Embryonic facial prominence (tissue), 1 donor: ENCODE measurements at regions not wholly inside any gene's neighbourhood (a gene's known extent, or its start where the extent isn't known, plus 50 kb on each side); places are given as distances from the start of the nearest gene placed in this dataset.
"Not testable (repeated sequence)": the region's sequence is repeated elsewhere in the genome, so short reads cannot be mapped to it uniquely, and the experiment has no call there.

Experiments
- DNase-seq: peaks from one replicate; pipeline ENCODE4 v3.0.0-alpha.2; 2016; ENCODE audit errors: extremely low spot score

- no peak for DNase-seq
Measured at GRCh38 chr14:86072116-86072894, 542.4 kb downstream of the FLRT2 start.

- DNase-seq = no peak
Measured at GRCh38 chr14:86066651-86067050, 536.7 kb downstream of the FLRT2 start.

- no peak for DNase-seq
Measured at GRCh38 chr14:86065407-86065806, 535.5 kb downstream of the FLRT2 start.

GRCh38 chr14:86064595-86064994 is 534.7 kb downstream of the FLRT2 start:
- DNase-seq = not testable (repeated sequence)

GRCh38 chr14:86057018-86057667 is 527.2 kb downstream of the FLRT2 start:
- peak; percentile 39 for DNase-seq

- no peak for DNase-seq
Measured at GRCh38 chr14:86055512-86056075, 525.6 kb downstream of the FLRT2 start.

GRCh38 chr14:86052868-86053267 is 522.9 kb downstream of the FLRT2 start:
- no peak for DNase-seq

GRCh38 chr14:86050757-86051156 is 520.8 kb downstream of the FLRT2 start:
- DNase-seq = no peak

GRCh38 chr14:86050072-86050683 is 520.2 kb downstream of the FLRT2 start:
- no peak for DNase-seq

GRCh38 chr14:86039176-86039575 is 509.2 kb downstream of the FLRT2 start:
- DNase-seq = no peak

GRCh38 chr14:86038387-86039042 is 508.6 kb downstream of the FLRT2 start:
- DNase-seq = no peak

- DNase-seq = no peak
Measured at GRCh38 chr14:86035882-86036281, 505.9 kb downstream of the FLRT2 start.

- DNase-seq = no peak
Measured at GRCh38 chr14:86027990-86028389, 498.0 kb downstream of the FLRT2 start.

- no peak for DNase-seq
Measured at GRCh38 chr14:86027144-86027543, 497.2 kb downstream of the FLRT2 start.

- no peak for DNase-seq
Measured at GRCh38 chr14:86022031-86022629, 492.2 kb downstream of the FLRT2 start.

GRCh38 chr14:86020841-86021240 is 490.9 kb downstream of the FLRT2 start:
- no peak for DNase-seq

GRCh38 chr14:86015941-86016340 is 486.0 kb downstream of the FLRT2 start:
- no peak for DNase-seq

GRCh38 chr14:86015511-86015910 is 485.6 kb downstream of the FLRT2 start:
- DNase-seq = no peak

GRCh38 chr14:86013641-86014040 is 483.7 kb downstream of the FLRT2 start:
- no peak for DNase-seq

GRCh38 chr14:86012461-86012860 is 482.5 kb downstream of the FLRT2 start:
- no peak for DNase-seq

- no peak for DNase-seq
Measured at GRCh38 chr14:86003998-86004397, 474.1 kb downstream of the FLRT2 start.

- no peak for DNase-seq
Measured at GRCh38 chr14:85996551-85996950, 466.6 kb downstream of the FLRT2 start.
